ENCODE measurements at regions not wholly inside any gene's neighbourhood (a gene's known extent, or its start where the extent isn't known, plus 50 kb on each side); places are given as distances from the start of the nearest gene placed in this dataset.

DNA sequence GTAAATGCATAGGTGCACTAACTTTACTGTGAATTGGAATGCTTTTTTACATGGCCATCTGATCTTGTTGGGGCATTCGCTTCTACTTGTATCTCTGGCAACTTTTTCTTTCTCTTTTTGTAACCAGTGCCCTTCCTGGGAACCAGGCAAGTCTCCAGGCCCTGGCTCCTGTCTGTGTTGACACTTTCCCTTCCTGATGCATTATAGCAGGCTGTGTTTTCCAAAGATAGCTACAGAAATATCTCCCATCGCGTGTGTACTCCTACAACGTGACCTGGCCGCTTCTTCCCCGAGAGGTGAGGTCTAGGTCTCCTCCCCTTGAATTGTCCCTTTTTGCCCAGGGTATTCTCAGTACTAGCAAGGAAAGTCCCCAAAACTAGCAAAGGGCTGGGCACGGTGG, 81.1 kb upstream of the SPIN1 start:
- Mint-ChIP-seq H3K9me3 (no peaks in the 10 kb centered on the region), H3K4me3 (no peak overlapping the region), H3K27me3 (peaks cover 8% of the 10 kb centered on the region), H3K4me1 (peaks cover 52% of the 10 kb centered on the region), H3K27ac (no peak overlapping the region), H3K36me3 (ENCODE audit: low read depth) (peaks cover 24% of the 10 kb centered on the region)
- ChIA-PET CTCF (no interaction called here), POLR2A (no interaction called here)
- DNase-seq, result no peak

DNA sequence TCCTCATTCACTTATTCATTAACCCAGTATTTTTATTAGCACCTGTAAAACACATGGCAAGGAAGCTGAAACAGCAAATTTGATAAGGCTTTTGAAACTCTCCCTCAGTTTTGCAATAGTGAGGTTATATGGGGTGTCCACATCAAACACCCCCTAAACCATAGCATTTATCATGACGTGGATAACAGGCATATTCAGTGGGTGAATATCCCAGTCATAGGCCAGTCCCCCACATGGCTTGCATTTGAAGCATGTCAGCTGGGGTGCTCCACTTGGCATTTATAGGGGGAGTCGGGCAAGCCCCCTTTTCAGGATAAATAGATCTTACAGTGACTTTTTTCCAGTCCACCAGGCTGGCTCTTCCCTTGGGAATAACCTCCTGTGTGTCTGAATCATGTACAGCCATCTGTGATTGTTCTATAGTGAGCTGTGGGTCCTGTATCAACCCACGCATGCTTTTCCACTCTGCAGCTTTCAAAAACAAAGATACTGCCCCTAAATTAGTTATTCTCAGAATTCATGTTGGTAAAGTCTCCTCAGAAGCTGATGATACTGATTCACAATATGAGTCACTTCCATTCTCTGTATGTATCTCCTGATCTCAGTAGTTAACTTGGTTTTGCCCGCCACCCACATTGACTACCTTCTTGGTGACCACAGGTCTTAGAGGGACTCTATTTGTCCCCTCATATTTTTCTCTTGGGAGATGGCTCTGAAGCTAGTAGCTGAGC, 84.4 kb upstream of the SPIN1 start:
- DNase-seq, result peak; percentile 78
- peak overlapping the region; percentile 63 for H3K4me3 Mint-ChIP-seq
- H3K36me3 Mint-ChIP-seq (ENCODE audit: low read depth), result peaks cover 24% of the 10 kb centered on the region
- H3K27me3 Mint-ChIP-seq, result peaks cover 17% of the 10 kb centered on the region
- H3K4me1 Mint-ChIP-seq, result peaks cover 39% of the 10 kb centered on the region
- H3K27ac Mint-ChIP-seq, result peak overlapping the region; percentile 87
- POLR2A ChIA-PET, result interaction anchor here (0.8 to 3.3 kb wide), 9 partner anchors 8 to 81 kb away, joined by 3 to 32 read pairs (median 4); no protein-coding TSS in a partner anchor
- H3K9me3 Mint-ChIP-seq, result peaks cover 3% of the 10 kb centered on the region
- CTCF ChIA-PET, result interaction anchor here (0.7 to 1.5 kb wide), 4 partner anchors 9 to 19 kb away, joined by 4 to 6 read pairs (median 5); no protein-coding TSS in a partner anchor

DNA sequence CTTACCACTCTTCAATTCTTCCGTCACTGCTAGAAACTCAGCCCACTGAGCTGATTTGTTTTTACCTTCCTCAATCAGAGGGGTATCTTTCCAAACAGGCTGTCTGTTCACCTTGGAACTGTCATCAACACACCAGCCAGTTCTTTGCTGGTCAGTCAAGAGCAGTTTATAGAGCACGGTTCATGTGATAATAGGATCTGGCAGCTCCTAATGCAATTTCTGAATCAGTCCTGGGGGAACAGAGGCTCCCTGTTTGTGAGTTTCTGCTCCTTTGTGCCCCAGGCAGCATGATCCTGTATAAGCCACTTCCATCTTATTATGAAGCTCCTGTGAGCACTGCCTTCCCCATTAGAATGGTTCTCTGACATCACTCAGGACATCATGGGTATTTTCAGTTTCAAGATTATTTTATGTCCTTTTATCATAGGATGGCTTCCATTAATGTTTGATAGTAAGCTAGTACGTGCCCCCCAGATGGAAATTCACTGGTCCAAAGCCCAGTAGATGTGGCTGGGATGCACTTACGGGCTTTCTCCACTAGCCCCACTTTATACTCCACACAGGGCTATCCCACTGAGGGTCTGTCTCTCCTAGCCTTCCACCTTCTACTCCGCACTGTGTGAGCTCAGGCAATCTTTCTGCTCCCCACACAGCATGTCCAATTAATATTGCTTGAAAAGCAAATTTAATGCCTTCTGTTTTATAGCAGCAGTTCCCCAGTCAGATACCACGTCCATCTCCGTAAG, 85.5 kb upstream of the SPIN1 start:
- H3K4me3 Mint-ChIP-seq, result no peak overlapping the region
- H3K36me3 Mint-ChIP-seq (ENCODE audit: low read depth), result peaks cover 28% of the 10 kb centered on the region
- ChIA-PET CTCF (interaction anchor here (1.5 kb wide), 1 partner anchor 17 kb away, joined by 5 read pairs; no protein-coding TSS in a partner anchor), POLR2A (interaction anchor here (3.3 kb wide), 1 partner anchor 20 kb away, joined by 32 read pairs; no protein-coding TSS in a partner anchor)
- DNase-seq, result no peak
- H3K27me3 Mint-ChIP-seq, result peaks cover 25% of the 10 kb centered on the region
- H3K9me3 Mint-ChIP-seq, result peaks cover 3% of the 10 kb centered on the region
- H3K4me1 Mint-ChIP-seq, result peaks cover 39% of the 10 kb centered on the region
- no peak overlapping the region for H3K27ac Mint-ChIP-seq

DNA sequence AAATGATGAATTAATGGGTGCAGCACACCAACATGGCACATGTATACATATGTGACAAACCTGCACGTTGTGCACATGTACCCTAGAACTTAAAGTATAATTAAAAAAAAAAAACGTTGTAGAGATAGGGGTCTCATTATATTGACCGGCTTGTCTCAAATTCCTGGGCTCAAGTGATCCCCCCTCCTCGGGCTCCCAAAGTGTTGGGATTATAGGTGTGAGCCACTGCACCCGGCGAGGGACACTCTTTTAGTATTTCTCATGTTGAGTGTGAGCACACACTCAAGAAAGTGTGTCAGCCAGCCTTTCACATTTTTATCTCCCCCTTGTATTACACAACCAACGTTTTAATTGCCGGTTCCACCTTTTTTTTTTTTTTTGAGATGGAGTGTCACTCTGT, 87.7 kb upstream of the SPIN1 start:
- Mint-ChIP-seq H3K9me3 (peaks cover 7% of the 10 kb centered on the region), H3K27ac (no peak overlapping the region), H3K4me1 (peaks cover 30% of the 10 kb centered on the region), H3K27me3 (peaks cover 27% of the 10 kb centered on the region), H3K4me3 (no peak overlapping the region), H3K36me3 (ENCODE audit: low read depth) (peaks cover 25% of the 10 kb centered on the region)
- no peak for DNase-seq
- ChIA-PET POLR2A (no interaction called here), CTCF (no interaction called here)

DNA sequence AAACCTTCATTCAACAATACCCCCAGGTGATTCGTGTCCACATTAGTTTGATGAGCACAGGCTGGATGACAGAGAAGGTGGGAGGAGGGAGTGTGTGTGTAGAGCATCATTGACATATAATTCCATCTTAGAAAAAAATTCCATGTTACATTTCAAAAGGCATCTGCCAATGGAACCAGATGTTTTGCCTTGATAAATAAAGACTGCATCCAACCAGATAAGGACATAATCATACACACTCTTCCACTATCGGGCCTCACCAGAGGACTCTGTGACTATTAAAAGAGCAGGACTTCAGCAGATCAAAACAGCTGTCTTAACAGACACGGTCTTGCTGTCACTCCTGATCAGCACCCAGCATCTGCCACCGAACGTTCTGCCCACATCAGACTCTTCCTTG, 96.4 kb upstream of the SPIN1 start:
- peaks cover 10% of the 10 kb centered on the region for H3K27me3 Mint-ChIP-seq
- H3K9me3 Mint-ChIP-seq, result no peaks in the 10 kb centered on the region
- no peak for DNase-seq
- ChIA-PET CTCF (no interaction called here), POLR2A (no interaction called here)
- no peak overlapping the region for H3K27ac Mint-ChIP-seq
- H3K4me3 Mint-ChIP-seq, result no peak overlapping the region
- no peaks in the 10 kb centered on the region for H3K36me3 Mint-ChIP-seq (ENCODE audit: low read depth)
- no peaks in the 10 kb centered on the region for H3K4me1 Mint-ChIP-seq

DNA sequence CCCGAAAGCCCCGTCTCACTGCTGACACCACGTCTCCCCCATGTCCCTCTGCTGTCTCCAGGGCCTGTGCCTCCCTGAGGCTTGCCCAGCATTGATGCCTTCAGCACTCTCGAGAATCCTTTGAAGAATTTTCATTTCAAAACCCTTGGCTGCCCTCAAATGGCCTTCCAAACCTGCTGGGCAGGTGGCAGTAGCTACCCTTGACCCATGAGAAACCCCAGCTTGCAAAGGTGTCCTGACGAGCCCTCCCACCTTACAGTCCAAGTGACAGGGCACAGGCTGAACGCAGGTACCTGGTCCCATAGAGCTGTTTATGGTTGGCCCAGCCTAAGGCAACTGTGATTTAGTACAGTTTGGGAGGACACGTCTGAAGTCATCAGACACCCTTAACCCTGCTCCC, 97.2 kb upstream of the SPIN1 start:
- DNase-seq, result no peak
- Mint-ChIP-seq H3K27ac (no peak overlapping the region), H3K4me3 (no peak overlapping the region), H3K27me3 (peaks cover 6% of the 10 kb centered on the region), H3K36me3 (ENCODE audit: low read depth) (no peaks in the 10 kb centered on the region), H3K9me3 (no peaks in the 10 kb centered on the region), H3K4me1 (no peaks in the 10 kb centered on the region)
- ChIA-PET POLR2A (no interaction called here), CTCF (no interaction called here)

DNA sequence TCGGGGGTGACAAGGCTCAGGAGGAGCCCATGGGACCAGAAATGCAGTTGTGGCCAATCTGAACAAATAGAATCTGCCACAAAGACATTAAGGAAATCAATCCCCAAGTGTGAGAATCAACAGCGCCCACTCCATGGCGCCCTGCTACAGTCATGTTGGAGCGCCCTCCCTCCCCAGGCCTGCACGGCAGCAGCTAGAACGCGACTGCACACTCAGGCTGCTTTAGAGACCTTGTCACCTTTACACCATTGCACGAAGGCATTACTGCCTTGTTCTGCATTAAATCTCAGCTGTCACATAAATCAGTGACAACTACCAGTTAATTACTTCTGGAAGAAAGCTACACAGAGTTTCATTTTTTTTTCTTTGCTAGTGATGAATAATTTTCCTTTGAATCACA, 98.7 kb upstream of the SPIN1 start:
- no peak for DNase-seq
- no peaks in the 10 kb centered on the region for H3K36me3 Mint-ChIP-seq (ENCODE audit: low read depth)
- H3K4me1 Mint-ChIP-seq, result no peaks in the 10 kb centered on the region
- CTCF ChIA-PET, result no interaction called here
- H3K9me3 Mint-ChIP-seq, result peaks cover 13% of the 10 kb centered on the region
- H3K27ac Mint-ChIP-seq, result no peak overlapping the region
- POLR2A ChIA-PET, result no interaction called here
- H3K27me3 Mint-ChIP-seq, result peaks cover 16% of the 10 kb centered on the region
- H3K4me3 Mint-ChIP-seq, result no peak overlapping the region

DNA sequence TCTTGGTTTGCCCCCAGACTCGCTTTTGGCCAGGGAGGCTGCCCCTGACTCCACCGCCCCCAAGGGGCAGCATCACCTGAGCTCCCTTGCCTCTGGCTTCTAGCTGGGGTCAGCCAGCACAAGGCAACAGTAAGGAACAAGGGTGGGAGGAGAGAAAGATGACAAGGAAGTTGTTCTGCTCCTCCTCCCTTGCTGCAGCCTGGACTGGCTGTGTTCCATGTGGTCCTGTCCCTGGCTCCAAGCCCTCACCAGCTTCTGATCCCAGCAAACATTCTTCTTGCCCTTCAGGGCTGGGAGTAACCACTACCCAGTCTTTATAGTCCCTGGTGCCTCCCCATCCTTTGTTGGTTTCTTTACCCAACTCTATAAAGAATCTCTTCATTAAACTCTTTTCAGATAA, 100.3 kb upstream of the SPIN1 start:
- Mint-ChIP-seq H3K27me3 (peaks cover 22% of the 10 kb centered on the region), H3K9me3 (peaks cover 21% of the 10 kb centered on the region), H3K36me3 (ENCODE audit: low read depth) (peaks cover 7% of the 10 kb centered on the region), H3K4me3 (no peak overlapping the region), H3K4me1 (no peaks in the 10 kb centered on the region), H3K27ac (no peak overlapping the region)
- no peak for DNase-seq
- ChIA-PET POLR2A (no interaction called here), CTCF (no interaction called here)

DNA sequence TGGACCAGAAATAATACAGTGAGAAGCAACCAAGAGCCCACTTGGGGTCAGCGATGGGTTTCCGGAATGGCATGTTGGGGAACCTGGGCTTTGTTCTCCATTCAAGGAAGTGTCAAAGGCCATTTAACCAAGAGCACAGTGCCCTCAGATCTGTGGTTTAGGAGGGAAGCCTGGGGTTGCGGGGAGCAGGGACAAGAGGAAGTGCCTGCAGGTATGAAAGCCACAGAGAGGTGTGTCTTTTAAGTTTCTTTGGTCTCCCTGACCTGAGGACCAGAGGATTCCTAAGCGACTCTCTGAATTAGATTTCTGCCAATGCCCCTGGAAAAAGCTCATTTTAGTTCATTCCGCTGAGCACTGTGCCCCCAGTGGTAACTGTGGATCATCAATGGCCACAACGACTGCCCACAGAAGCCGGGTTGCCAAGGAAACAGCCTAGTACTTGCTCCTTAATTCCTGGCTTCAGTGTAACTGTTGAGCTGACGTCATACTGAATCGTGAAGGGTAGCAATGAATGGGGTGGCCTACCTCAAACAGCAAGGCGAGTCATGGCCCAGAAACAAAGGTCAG, 107.3 kb upstream of the SPIN1 start:
- ChIA-PET POLR2A (interaction anchor here (1.0 kb wide), 1 partner anchor 24 kb away, joined by 3 read pairs; no protein-coding TSS in a partner anchor), CTCF (interaction anchor here (0.6 kb wide), 1 partner anchor 14 kb away, joined by 3 read pairs; no protein-coding TSS in a partner anchor)
- peaks cover 15% of the 10 kb centered on the region for H3K4me1 Mint-ChIP-seq
- peaks cover 8% of the 10 kb centered on the region for H3K36me3 Mint-ChIP-seq (ENCODE audit: low read depth)
- H3K9me3 Mint-ChIP-seq, result peaks cover 25% of the 10 kb centered on the region
- H3K4me3 Mint-ChIP-seq, result peak overlapping the region; percentile 9
- DNase-seq, result peak; percentile 48
- peak overlapping the region; percentile 32 for H3K27ac Mint-ChIP-seq
- peaks cover 25% of the 10 kb centered on the region for H3K27me3 Mint-ChIP-seq

DNA sequence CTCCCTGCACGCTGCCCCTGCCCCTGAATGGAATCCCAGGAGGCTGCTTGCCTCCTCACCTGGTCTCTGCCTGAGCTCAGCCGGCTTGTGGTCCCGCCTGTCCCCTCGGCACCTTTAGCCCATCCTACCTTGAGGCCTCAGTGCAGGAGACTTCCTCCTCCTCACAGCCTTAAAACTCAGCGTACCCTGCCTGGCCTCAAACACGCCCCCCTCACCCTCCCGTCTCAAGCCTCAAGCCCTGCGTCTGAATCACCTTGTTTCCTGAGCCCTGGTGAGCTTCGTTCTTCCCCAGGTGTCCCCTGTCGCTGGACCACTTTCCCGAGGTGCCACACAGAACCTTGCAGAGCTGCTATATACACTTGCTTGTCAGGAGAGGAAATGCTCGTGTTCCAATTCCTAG, 110.2 kb upstream of the SPIN1 start:
- H3K4me3 Mint-ChIP-seq, result no peak overlapping the region
- CTCF ChIA-PET, result no interaction called here

DNA sequence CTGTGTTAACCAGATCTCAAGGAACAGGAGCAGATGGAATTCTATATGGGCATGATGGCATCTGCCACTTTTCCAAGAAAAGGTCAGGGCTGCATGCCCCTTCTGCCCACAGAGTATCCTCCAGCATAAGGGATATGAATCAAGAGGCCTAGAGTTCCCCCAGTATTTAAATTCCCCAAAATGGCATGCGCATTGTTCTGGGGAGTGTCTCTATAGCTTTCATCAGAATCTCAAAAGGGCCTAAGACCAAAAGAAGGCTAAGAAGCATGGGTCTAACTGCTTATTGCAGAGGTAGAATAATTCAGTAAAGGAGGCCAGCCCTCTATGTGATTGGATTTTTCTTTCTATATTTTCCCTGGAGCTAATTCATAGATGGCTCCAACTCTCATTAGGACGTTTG, 114.2 kb upstream of the SPIN1 start:
- ChIA-PET CTCF (no interaction called here), POLR2A (no interaction called here)
- peaks cover 4% of the 10 kb centered on the region for H3K9me3 Mint-ChIP-seq
- no peak overlapping the region for H3K4me3 Mint-ChIP-seq
- DNase-seq, result no peak
- H3K36me3 Mint-ChIP-seq (ENCODE audit: low read depth), result no peaks in the 10 kb centered on the region
- H3K27ac Mint-ChIP-seq, result no peak overlapping the region
- H3K27me3 Mint-ChIP-seq, result peaks cover 7% of the 10 kb centered on the region
- no peaks in the 10 kb centered on the region for H3K4me1 Mint-ChIP-seq

More for the DNA sequence above, 110.2 kb upstream of the SPIN1 start:
- peaks cover 6% of the 10 kb centered on the region for H3K9me3 Mint-ChIP-seq
- H3K4me1 Mint-ChIP-seq, result peaks cover 15% of the 10 kb centered on the region
- POLR2A ChIA-PET, result no interaction called here
- peaks cover 10% of the 10 kb centered on the region for H3K27me3 Mint-ChIP-seq
- no peak overlapping the region for H3K27ac Mint-ChIP-seq
- DNase-seq, result no peak
- H3K36me3 Mint-ChIP-seq (ENCODE audit: low read depth), result peaks cover 2% of the 10 kb centered on the region

DNA sequence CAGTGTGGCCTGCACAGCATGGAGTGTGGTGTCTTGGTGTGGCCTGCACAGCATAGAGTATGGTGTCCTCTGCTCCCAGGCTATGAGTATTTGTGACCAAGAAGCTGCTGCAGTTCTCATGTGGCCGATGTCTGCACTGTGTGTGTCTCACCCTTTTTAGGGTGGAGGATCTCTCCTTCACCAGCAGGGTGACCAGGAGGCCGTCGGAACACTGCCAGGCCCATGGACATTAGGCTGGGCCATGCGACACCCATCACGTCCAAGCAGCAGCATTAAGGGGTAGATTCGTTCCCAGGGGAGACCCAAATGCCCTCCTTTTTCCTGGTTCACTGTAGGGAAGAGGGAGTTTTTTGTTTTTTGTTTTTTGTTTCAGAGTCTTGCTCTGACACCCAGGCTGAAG, 115.3 kb upstream of the SPIN1 start:
- DNase-seq, result no peak
- no peaks in the 10 kb centered on the region for H3K4me1 Mint-ChIP-seq
- ChIA-PET CTCF (no interaction called here), POLR2A (no interaction called here)
- no peaks in the 10 kb centered on the region for H3K36me3 Mint-ChIP-seq (ENCODE audit: low read depth)
- no peak overlapping the region for H3K4me3 Mint-ChIP-seq
- H3K27me3 Mint-ChIP-seq, result peaks cover 7% of the 10 kb centered on the region
- H3K9me3 Mint-ChIP-seq, result peaks cover 4% of the 10 kb centered on the region
- no peak overlapping the region for H3K27ac Mint-ChIP-seq

DNA sequence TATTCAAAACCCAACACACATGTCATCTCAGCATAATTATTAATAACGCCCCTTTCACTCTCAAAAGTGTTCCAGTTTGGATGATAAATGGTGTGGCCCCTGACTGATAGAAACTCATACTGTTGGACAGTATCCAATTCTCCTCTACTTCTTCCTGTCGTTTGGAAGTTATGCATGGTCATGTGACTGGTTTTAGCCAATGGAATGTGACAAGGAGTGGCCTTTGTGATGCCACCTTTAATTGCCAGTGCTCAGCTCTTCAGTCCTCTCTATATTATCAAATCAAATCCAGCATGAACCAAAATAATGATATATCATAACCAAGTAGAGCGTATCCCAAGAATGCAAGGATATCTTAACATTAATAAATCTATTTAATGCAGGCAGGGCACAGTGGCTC, 117.8 kb upstream of the SPIN1 start:
- DNase-seq, result no peak
- ChIA-PET POLR2A (no interaction called here), CTCF (no interaction called here)
- Mint-ChIP-seq H3K36me3 (ENCODE audit: low read depth) (no peaks in the 10 kb centered on the region), H3K9me3 (peaks cover 8% of the 10 kb centered on the region), H3K4me3 (no peak overlapping the region), H3K27ac (no peak overlapping the region), H3K4me1 (peaks cover 5% of the 10 kb centered on the region), H3K27me3 (no peaks in the 10 kb centered on the region)
